GM18520 (cell line): ENCODE measurements at regions not wholly inside any gene's neighbourhood (a gene's known extent, or its start where the extent isn't known, plus 50 kb on each side); places are given as distances from the start of the nearest gene placed in this dataset.

Experiments used
- ATAC-seq: cut with Tn5 transposase; IDR thresholded peaks from one replicate; pipeline ENCODE4 v1.9.1; 2021; ENCODE audit not compliant: unreplicated experiment

- no peak for ATAC-seq
Observed at GRCh38 chr1:80517062-80517461, 1283.7 kb upstream of the ADGRL2 start.

- ATAC-seq = no peak
Observed at GRCh38 chr1:80509965-80510522, 1290.7 kb upstream of the ADGRL2 start.

GRCh38 chr1:80506216-80506615 lies 1294.5 kb upstream of the ADGRL2 start:
- no peak for ATAC-seq

- ATAC-seq = no peak
Observed at GRCh38 chr1:80498673-80499072, 1302.1 kb upstream of the ADGRL2 start.

- ATAC-seq = no peak
Observed at GRCh38 chr1:80495806-80496205, 1304.9 kb upstream of the ADGRL2 start.

- ATAC-seq = no peak
Observed at GRCh38 chr1:80472145-80472544, 1328.6 kb upstream of the ADGRL2 start.

GRCh38 chr1:80468356-80468755 lies 1332.4 kb upstream of the ADGRL2 start:
- ATAC-seq = no peak

GRCh38 chr1:80462006-80462405 lies 1338.7 kb upstream of the ADGRL2 start:
- ATAC-seq = no peak

- ATAC-seq = no peak
Observed at GRCh38 chr1:80457409-80457808, 1343.3 kb upstream of the ADGRL2 start.

GRCh38 chr1:80453775-80454174 lies 1347.0 kb upstream of the ADGRL2 start:
- no peak for ATAC-seq

- ATAC-seq = no peak
Observed at GRCh38 chr1:80450711-80451110, 1350.0 kb upstream of the ADGRL2 start.

- no peak for ATAC-seq
Observed at GRCh38 chr1:80448081-80448480, 1352.7 kb upstream of the ADGRL2 start.

GRCh38 chr1:80447526-80447925 lies 1353.2 kb upstream of the ADGRL2 start:
- ATAC-seq = no peak

- no peak for ATAC-seq
Observed at GRCh38 chr1:80445033-80445432, 1355.7 kb upstream of the ADGRL2 start.

- no peak for ATAC-seq
Observed at GRCh38 chr1:80444171-80444570, 1356.6 kb upstream of the ADGRL2 start.

- ATAC-seq = no peak
Observed at GRCh38 chr1:80441664-80442063, 1359.1 kb upstream of the ADGRL2 start.

GRCh38 chr1:80436851-80437250 lies 1363.9 kb upstream of the ADGRL2 start:
- ATAC-seq = no peak

GRCh38 chr1:80427881-80428280 lies 1372.9 kb upstream of the ADGRL2 start:
- no peak for ATAC-seq

- no peak for ATAC-seq
Observed at GRCh38 chr1:80424249-80424648, 1376.5 kb upstream of the ADGRL2 start.

GRCh38 chr1:80418134-80418533 lies 1382.6 kb upstream of the ADGRL2 start:
- no peak for ATAC-seq

GRCh38 chr1:80417671-80418070 lies 1383.1 kb upstream of the ADGRL2 start:
- no peak for ATAC-seq

GRCh38 chr1:80413969-80414368 lies 1386.8 kb upstream of the ADGRL2 start:
- no peak for ATAC-seq

GRCh38 chr1:80410233-80410632 lies 1390.5 kb upstream of the ADGRL2 start:
- ATAC-seq = no peak

- no peak for ATAC-seq
Observed at GRCh38 chr1:80403471-80403893, 1397.0 kb upstream of the ADGRL4 start.
